ENCODE measurements at regions not wholly inside any gene's neighbourhood (a gene's known extent, or its start where the extent isn't known, plus 50 kb on each side); places are given as distances from the start of the nearest gene placed in this dataset.

GRCh38 chr2:14385043-14385442, 247.5 kb upstream of the LRATD1 start:
- TF ChIP-seq CTCF (IDR thresholded peaks at IDR 0.05; ENCODE audit: insufficient read depth, low read length, poor library complexity, severe bottlenecking) = no peak
- TF ChIP-seq EZH2phosphoT487 (conservative IDR thresholded peaks at IDR 0.05; ENCODE audit: low read length) = no peak
